Forelimb muscle (tissue), 1 donor: ENCODE measurements at regions not wholly inside any gene's neighbourhood (a gene's known extent, or its start where the extent isn't known, plus 50 kb on each side); places are given as distances from the start of the nearest gene placed in this dataset.
"Not testable (repeated sequence)": the region's sequence is repeated elsewhere in the genome, so short reads cannot be mapped to it uniquely, and the experiment has no call there.

Experiments used
- DNase-seq: peaks from one replicate; pipeline ENCODE4 v3.0.0-alpha.2; 2013; ENCODE audit warnings: low read depth

DNA sequence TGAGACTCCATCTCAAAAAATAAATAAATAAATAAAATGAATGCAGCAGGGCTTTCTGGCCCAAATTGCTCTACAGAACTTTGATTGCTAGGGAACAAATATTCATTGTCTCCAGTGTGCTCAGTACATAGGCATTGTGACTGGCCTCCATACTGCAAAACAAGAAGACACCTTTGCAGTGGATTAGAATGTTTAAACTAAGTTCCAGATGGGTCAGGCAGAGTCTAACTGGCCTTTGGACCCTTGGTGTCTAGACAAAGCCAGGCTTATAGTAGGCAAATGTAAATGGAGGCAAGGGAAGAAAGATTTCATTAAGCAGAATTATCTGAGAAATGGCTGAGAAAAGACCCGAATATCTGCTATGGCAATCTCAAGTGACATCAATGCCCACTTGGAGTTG, 335.2 kb upstream of the C2CD4B start:
- no peak for DNase-seq

DNA sequence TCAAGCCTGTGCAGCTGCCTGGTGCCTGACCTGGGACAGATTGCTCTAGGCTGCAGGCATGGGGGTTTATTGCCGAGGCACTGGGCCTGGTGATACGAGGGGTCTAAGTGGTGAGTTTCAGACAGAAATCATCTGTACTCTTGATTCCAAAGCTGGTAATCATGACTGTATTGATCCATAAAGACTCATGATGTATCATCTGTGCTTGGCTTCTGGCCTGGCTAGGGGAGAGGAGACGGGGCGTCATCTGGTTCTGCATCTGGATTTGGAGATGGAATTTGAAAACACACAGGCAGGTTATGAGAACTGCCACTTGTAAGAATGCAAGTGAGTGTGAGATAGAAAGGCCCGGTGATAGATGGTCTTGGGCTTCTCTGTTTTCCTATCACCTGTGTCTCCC, 337.4 kb upstream of the C2CD4B start:
- DNase-seq, result no peak

GRCh38 chr15:62503451-62503850, 338.4 kb upstream of the C2CD4B start:
- DNase-seq, result no peak

- peak; percentile 70 for DNase-seq
Observed at GRCh38 chr15:62505762-62506161, 340.7 kb upstream of the C2CD4B start.

- no peak for DNase-seq
Observed at GRCh38 chr15:62506217-62506805, 341.2 kb upstream of the C2CD4B start.

- no peak for DNase-seq
Observed at GRCh38 chr15:62509395-62509958, 344.4 kb upstream of the C2CD4B start.

GRCh38 chr15:62510791-62511190, 345.7 kb upstream of the C2CD4B start:
- DNase-seq, result no peak

- DNase-seq, result no peak
Observed at GRCh38 chr15:62512904-62513303, 347.8 kb upstream of the C2CD4B start.

GRCh38 chr15:62513893-62514292, 348.8 kb upstream of the C2CD4B start:
- DNase-seq, result no peak

- no peak for DNase-seq
Observed at GRCh38 chr15:62515696-62516395, 350.8 kb upstream of the C2CD4B start.

GRCh38 chr15:62517541-62517940, 352.5 kb upstream of the C2CD4B start:
- DNase-seq, result no peak

GRCh38 chr15:62518666-62519065, 353.6 kb upstream of the C2CD4B start:
- not testable (repeated sequence) for DNase-seq

- DNase-seq, result no peak
Observed at GRCh38 chr15:62519900-62520299, 354.8 kb upstream of the C2CD4B start.

DNA sequence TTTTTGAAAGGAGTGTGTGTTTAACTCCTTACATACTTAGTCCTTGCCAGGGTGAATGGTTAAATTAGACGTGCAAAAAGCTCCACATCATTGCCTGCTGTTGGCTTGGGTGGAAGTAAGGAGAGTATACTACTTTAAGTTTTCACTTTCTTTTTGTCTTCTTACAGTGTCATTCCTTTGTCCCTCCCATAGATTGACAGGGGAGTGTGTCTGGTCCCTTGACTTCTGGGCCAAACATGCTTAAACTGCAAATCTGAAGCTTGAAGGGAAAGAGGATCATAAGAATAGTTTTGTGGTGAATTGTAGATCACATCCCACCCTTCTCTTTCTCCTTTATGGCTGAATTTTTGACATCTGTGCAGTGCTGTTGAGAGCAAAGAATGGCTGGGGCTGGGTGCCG, 355.8 kb upstream of the C2CD4B start:
- no peak for DNase-seq

GRCh38 chr15:62521396-62521795, 356.3 kb upstream of the C2CD4B start:
- DNase-seq, result no peak

DNA sequence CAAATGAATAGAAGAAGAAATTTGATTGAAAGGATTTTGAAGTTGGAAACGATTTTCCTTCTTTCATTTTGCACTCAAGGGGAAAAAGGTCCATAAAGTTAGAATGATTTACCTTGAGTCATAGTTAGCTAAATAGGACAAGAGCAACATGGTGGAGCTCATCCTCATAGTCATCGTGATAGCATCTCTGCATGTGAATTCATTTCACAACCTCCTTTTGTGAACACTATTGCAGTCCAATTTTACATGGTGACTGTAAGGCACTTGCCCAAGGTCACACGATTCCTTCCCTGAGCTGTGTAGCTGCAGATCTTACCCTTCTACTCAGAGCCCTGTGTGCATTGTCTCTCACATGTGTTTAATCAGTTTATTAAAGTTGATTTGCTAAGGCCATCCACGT, 359.8 kb upstream of the C2CD4B start:
- no peak for DNase-seq

GRCh38 chr15:62527387-62527786, 362.3 kb upstream of the C2CD4B start:
- DNase-seq, result no peak

DNA sequence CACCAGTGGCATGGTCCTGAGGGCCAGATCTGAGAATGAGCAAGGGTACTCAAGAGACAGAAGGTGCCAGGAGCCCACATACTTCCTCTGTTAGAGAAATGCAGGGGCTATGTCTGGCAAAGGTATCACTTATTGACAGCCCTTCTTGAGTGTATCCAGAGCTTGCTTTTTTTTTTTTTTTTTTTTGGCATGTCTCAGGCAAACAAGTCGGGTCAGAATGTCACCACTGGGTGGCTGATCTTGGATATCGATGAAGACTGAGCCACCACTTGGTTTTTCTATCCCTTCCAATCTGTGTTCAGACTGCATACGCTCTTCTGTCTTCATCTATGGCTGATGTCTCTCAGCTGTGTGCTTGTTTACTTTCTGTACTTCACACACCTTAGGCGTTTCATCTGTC, 363.4 kb upstream of the C2CD4B start:
- DNase-seq, result no peak

- no peak for DNase-seq
Observed at GRCh38 chr15:62532367-62532766, 367.3 kb upstream of the C2CD4B start.

- no peak for DNase-seq
Observed at GRCh38 chr15:62533687-62534086, 368.6 kb upstream of the C2CD4B start.

DNA sequence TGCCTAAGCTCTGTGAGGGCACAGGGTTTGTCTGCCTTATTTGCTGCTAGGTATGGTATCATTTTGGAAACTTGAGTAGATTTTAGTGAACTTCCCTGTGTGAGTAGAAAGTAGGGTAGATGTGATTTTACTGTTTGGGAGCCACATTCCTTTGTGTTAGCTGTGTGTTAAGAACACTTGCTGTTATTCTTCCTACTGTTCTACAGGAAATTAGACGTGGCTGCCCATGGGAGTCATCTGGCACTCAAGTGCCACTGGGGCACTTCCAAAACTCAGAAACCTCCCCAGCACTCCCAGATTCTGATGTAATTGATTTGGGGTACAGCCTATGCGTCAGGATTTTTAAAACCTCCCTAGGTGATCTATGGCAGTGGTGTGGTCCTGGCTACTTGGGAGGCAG, 369.9 kb upstream of the C2CD4B start:
- DNase-seq, result no peak

DNA sequence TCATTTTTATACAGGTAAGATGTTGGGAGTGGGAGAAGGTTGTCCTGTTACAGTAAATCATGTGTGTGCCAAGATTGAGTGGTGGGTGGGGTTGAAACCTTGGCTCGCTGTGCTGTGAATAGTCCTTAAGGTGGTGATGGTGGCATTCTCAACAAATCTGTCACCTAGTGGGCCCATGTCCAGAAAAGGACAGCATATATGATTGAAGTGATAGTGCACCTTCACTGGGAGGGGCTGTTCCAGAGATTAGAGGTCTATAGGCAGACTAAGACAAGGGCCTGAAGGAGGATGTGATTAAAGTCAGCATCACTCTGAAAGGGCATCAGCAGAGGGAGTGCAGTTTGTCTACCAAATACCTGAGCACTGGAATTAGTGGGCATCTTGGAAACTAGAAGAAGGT, 374.2 kb upstream of the C2CD4B start:
- DNase-seq, result no peak

GRCh38 chr15:62541250-62541649, 376.2 kb upstream of the C2CD4B start:
- DNase-seq, result no peak

- DNase-seq, result no peak
Observed at GRCh38 chr15:62541846-62542245, 376.8 kb upstream of the C2CD4B start.
